Bronchial epithelial cell (primary cell): ENCODE measurements at regions not wholly inside any gene's neighbourhood (a gene's known extent, or its start where the extent isn't known, plus 50 kb on each side); places are given as distances from the start of the nearest gene placed in this dataset.

Source experiments
- DNase-seq: peaks from one replicate; pipeline ENCODE4 v3.0.0-alpha.2; 2010; ENCODE audit warnings: low read depth
- FAIRE-seq: peaks from 2 replicates; lab custom pipeline; 2011; peaks lifted over from hg19 to GRCh38; lab: Jason Lieb, UNC
- H3K27me3 ChIP-seq: 2 replicates; pipeline ENCODE4 v1.5.1; 2011; ENCODE audit warnings: low read length; ENCODE audit not compliant: control insufficient read depth, insufficient read depth
- H3K36me3 ChIP-seq: 2 replicates; pipeline ENCODE4 v1.5.1; 2011; ENCODE audit warnings: low read length; ENCODE audit not compliant: control insufficient read depth, insufficient read depth
- H3K4me3 ChIP-seq: 2 replicates; pipeline ENCODE4 v1.5.1; 2011; ENCODE audit warnings: mild to moderate bottlenecking, low read depth, low read length, control low read depth
- TF ChIP-seq, protein P1 (sequence below): IDR thresholded peaks from 2 replicates; pipeline ENCODE4 v1.5.1; 2011; ENCODE audit warnings: mild to moderate bottlenecking, moderate library complexity, low read length, control low read depth, inconsistent platforms; ENCODE audit not compliant: insufficient read depth, severe bottlenecking

DNA sequence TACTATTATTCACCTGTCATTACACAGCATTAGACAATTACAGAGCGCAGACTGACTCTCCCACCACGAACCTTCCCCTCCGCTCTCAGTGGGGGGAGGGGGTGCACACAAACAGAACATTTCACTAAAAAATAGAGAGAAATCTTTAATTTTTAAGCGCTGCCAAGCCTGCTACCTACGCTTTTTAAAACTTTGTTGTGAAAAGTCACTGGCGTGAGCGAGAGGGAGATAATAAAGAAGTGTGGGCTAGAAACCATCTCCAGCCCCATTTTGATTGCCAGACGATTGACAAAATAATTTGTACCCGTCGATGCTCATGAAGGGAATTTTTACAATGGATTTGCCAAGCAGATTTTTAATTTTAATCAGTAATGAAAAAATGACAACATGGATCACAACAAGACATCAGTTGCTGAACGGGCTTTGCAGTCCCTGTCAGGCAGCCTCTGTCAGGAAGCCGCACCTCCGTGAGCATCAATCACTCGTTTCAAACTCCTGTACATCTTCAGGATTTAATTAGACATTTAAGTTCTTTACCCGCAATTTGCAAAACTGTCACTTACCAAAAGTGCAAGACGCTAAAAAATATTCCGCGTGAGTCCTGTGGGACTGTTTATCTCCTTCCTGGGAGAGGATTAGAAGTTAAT is 209.1 kb downstream of the BCL11B start:
- FAIRE-seq (no peak), DNase-seq (no peak)
- no peaks in the 10 kb centered on the region for H3K36me3 ChIP-seq
- no peaks in the 10 kb centered on the region for H3K27me3 ChIP-seq
- TF ChIP-seq, protein P1, sequence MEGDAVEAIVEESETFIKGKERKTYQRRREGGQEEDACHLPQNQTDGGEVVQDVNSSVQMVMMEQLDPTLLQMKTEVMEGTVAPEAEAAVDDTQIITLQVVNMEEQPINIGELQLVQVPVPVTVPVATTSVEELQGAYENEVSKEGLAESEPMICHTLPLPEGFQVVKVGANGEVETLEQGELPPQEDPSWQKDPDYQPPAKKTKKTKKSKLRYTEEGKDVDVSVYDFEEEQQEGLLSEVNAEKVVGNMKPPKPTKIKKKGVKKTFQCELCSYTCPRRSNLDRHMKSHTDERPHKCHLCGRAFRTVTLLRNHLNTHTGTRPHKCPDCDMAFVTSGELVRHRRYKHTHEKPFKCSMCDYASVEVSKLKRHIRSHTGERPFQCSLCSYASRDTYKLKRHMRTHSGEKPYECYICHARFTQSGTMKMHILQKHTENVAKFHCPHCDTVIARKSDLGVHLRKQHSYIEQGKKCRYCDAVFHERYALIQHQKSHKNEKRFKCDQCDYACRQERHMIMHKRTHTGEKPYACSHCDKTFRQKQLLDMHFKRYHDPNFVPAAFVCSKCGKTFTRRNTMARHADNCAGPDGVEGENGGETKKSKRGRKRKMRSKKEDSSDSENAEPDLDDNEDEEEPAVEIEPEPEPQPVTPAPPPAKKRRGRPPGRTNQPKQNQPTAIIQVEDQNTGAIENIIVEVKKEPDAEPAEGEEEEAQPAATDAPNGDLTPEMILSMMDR: no peak
- no peak overlapping the region for H3K4me3 ChIP-seq

GRCh38 chr14:99063620-99064225 is 208.3 kb downstream of the BCL11B start:
- FAIRE-seq: no peak
- DNase-seq: no peak

GRCh38 chr14:99064262-99064954 is 207.6 kb downstream of the BCL11B start:
- H3K4me3 ChIP-seq: no peak overlapping the region

More at GRCh38 chr14:99063620-99064225, 208.3 kb downstream of the BCL11B start:
- no peak overlapping the region for H3K4me3 ChIP-seq
- H3K27me3 ChIP-seq: no peaks in the 10 kb centered on the region
- no peaks in the 10 kb centered on the region for H3K36me3 ChIP-seq
- TF ChIP-seq, protein P1: no peak

DNA sequence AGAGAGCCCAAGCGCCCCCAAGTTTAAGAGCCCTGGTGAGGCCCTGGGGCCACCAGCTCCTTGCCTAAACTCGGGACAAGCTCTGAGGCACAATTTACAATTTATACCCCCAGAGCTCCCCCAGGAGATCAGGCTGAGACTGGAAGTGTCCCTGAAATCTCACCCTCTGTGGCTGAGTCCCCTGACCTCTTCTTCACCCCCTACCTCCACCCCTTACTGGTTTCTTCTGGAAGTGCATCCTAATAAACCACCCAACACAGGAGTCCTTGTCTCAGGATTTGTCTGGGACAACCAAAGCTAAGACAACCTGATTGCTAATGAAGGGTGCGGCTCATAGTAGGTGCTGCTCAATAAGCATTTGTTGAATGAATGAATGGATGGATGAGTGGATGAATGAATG is 206.4 kb downstream of the BCL11B start:
- no peak overlapping the region for H3K4me3 ChIP-seq
- FAIRE-seq: no peak
- no peaks in the 10 kb centered on the region for H3K27me3 ChIP-seq
- no peaks in the 10 kb centered on the region for H3K36me3 ChIP-seq
- TF ChIP-seq, protein P1: no peak
- DNase-seq: no peak

More at GRCh38 chr14:99064262-99064954, 207.6 kb downstream of the BCL11B start:
- no peaks in the 10 kb centered on the region for H3K27me3 ChIP-seq
- TF ChIP-seq, protein P1: no peak
- H3K36me3 ChIP-seq: no peaks in the 10 kb centered on the region
- DNase-seq (peak; percentile 90), FAIRE-seq (no peak)

DNA sequence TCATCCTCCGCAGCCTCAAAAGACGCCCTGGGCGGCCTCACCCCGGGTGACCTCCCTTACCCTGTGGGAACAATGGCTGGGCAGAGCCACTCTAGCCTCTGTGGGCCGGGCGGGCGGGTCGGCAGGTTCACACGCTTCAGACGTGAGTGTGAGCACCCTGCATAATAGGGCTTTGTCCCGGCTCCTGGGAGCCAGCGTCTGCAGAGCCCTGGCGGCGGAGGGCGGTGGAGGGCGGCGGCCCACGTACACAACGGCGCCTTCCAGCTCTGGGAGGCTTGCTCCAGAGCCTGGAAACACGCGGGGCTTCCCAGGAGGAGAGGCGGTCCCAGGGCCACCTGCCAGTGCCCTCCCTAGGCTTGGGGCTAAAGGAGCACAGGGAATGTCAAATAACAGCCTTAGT is 205.6 kb downstream of the BCL11B start:
- H3K36me3 ChIP-seq: no peaks in the 10 kb centered on the region
- H3K4me3 ChIP-seq: no peak overlapping the region
- FAIRE-seq: no peak
- DNase-seq: no peak
- TF ChIP-seq, protein P1: no peak
- no peaks in the 10 kb centered on the region for H3K27me3 ChIP-seq
